Stimulated activated CD4-positive, alpha-beta T cell treated with anti-CD3 and anti-CD28 coated beads, Interleukin-2, amount 100 ng/mL, for 48 hours (primary cell): ENCODE measurements at regions not wholly inside any gene's neighbourhood (a gene's known extent, or its start where the extent isn't known, plus 50 kb on each side); places are given as distances from the start of the nearest gene placed in this dataset.

Experiments used
- DNase-seq, 2 donors: peaks; one replicate each; pipeline ENCODE4 v3.0.0-alpha.2; 2020

DNA sequence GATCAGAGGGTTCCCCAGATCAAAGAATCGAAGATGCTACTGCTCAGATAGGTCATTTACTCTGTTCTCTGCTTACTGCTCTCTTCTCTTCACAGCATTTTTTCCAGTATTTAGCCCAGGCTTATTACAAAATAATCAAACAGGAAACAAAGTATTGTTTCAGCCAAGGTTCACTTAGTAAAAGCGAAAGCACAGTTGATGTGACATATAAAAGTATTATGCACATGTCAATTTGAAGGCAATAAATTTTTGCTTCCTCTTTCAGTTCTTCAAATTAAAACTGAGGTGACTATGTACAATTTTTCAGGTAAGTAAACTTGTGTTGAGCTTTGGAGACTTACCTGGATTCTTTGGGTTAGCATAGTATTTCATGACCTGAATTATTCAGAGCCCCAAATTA is 262.8 kb upstream of the CHST9 start:
- DNase-seq, result no peak

DNA sequence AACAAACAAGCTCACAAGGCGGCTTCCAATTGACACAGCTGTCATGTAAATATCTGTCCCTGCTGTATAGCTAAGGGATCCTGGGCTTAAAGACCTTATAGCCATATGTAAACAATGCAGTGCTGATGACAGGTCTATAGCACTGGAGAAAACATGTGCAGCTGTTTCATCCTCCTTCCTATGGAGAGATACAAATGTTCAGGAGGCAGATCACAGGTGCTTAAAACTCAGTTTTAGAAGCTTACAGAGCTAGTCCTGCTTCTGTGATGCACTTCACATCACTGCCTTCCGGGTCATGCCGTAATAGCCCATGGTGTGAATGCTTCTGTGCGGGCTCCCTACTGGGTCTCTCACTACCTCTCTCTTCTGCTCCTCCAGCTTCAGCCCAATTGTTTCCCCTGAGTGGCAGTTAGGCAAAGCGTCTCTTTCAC is 262.4 kb upstream of the CHST9 start:
- DNase-seq, result no peak

DNA sequence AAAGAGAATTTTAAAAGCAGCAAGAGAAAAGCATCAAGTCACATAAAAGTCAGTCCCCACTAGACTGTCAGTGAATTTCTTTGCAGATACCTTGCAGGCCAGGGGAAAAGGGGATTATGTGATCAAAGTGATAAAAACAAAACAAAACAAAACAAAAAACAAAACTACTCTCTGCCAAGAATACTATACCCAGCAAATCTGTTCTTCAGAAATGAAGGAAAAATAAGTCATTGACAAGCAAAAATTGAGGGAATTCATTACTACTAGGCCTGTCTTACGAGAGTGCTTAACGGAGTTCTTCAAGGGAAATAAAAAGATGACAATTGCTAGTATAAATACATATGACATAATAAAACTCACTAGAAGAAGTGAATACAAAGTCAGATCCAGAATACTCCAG is 245.5 kb upstream of the CHST9 start:
- no peak for DNase-seq

- no peak for DNase-seq
These were observed 243.8 kb upstream of the CHST9 start for GRCh38 chr18:27428716-27429475.

- DNase-seq, result no peak
These were observed 243.0 kb upstream of the CHST9 start for GRCh38 chr18:27428120-27428519.

DNA sequence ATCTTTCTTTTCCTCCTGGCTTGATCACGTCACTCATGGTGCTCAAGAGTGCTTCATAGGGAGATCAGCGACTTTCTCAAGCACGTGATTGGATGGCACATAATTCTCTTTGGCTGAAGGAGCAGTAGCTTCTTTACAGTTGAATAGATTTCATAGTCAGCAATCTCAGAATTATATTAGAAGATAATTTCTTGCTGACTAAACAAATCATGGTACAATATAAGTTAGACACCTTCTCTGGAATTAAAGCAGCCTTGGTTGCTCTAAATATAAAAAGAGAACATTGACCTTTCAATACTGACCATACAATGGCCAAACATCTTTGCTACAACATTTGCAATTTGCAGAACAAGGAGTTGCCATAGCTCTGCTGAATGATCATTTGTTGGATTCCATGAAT is 238.5 kb upstream of the CHST9 start:
- no peak for DNase-seq

DNA sequence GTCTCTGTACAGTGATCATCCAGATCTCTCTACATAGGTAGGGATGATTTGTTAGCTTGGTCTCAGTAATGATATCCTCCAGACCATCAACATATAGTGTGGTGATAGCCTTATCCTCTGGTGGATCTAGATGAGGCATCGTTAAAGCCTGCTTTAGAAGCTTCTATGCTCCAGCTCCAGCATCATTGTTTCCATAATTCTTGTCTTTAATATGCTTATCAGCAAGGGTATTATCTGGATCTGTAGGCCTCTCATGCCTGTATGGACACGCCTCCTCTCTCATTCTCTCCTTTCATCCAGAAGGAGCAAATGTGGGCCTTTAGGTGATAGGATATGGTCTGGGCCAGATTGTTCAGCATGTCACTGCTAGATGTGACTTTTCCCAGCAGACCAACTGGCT is 234.5 kb upstream of the CHST9 start:
- no peak for DNase-seq

DNA sequence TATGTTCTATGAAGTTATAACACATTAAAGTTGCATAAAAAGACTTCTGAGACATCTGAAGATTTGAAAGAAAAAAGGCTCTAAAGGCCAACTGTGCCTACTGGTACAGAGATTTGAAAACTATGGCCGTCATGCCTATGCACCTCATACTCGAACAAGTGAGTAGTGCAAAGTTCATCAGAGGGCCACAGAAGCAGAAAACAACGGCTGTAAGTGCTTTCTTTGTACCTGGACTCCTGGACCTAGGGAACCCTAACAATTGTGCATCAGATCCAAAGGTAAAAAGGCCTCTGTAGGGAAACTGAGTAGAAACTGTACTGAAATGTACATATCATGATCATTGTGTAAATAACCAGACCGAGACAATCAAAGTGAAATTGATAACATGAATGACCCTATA is 230.4 kb upstream of the CHST9 start:
- DNase-seq, result no peak

GRCh38 chr18:27414682-27415081 is 229.6 kb upstream of the CHST9 start:
- no peak for DNase-seq

DNA sequence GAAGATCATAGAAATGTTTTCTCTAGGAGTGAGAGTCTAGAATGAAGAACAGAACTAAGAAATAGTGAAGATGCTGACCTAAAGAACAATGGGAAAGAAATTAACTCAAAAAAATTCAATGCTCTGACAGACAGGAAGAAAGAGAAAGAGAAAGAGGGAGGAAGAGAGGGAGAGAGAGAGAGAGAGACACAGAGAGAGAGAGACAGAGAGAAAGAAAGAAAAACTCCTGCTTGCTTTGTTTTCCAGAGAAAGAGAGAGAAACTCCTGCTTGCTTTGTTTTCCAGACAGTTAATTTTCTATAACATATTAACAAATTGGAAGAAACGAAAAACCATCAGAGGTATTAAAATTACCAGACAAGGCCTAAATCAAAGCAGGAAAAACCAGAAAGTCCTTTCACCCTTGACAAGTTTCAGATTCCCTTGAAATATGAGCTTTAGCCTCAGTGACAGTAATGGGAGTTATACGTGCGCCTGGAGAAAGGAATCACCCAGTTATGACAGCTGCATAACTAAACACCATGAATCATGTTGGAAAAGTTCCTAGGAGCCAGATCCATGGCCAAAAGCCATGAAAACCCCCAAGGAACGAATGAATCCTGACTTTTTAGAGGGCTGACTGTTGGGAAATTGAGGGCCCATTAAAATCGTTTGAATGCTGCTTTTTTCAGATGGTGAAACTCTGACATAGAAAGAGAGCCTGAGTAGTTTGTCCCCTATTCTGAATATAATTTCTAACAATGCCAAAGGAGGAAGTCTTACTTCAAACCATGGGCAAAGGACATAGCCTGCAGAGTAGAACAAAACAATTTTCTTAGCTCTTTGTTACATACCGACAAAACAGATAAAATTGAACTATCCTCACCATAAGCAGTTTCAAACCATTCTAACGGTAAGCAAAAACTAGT is 228.6 kb upstream of the CHST9 start:
- no peak for DNase-seq

DNA sequence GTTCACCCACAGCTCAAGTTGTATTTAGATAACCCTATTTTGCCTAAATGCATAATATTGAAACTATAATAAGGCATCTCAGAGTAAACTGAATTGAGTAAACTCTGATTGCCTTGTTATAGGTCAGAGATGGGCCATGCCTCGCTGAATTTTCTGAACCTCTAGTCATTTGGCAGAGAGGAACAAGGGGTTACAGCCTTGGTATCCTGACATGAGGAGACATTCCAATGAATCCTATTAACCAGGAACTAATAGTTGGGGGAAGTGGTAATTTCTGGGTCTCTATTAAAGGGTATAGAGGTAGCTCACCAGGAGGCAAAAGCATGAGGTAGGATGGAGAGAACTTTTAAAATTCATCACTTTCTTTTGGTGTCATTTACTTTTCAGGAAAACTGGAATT is 227.4 kb upstream of the CHST9 start:
- DNase-seq, result no peak

DNA sequence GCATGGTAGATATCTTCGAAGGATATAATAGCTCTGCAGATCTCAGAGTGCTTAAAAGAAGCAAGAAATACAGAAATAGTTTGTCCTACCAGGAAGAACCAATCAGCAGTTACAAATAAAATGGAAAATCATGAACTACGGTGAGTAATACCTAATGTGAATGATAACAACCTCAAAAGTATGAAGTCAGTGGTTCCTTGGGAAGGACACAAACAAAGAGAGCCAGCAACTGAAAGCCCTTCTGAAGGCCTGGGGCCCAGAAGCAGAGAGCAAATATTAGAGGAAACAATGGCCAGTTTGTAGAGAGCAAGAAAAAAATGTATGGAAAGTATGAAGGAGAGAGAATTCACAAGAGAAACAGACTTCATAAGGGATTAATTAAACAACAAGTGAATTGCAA is 226.8 kb upstream of the CHST9 start:
- no peak for DNase-seq

GRCh38 chr18:27411013-27411412 is 225.9 kb upstream of the CHST9 start:
- no peak for DNase-seq

GRCh38 chr18:27404855-27405254 is 219.7 kb upstream of the CHST9 start:
- DNase-seq, result no peak

DNA sequence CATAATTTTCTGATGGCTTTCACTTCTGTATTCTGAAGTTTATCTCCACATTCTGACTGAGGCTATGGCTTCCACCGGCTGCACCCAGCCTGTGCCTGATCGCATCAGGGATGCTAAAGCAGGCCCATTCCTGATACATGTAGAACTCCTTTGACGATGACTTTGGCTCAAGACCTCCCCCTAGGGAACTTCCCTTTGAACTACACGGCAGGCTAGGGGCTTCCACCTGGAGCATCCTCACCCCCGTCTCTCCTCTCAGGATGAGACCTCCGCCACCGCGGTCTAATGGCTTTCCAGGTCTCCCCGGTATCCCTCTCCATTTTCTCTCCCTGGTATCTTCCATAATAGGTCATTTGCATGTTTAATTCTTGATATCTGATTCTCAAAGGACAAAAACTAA is 214.9 kb upstream of the CHST9 start:
- no peak for DNase-seq

GRCh38 chr18:27395752-27396151 is 210.6 kb upstream of the CHST9 start:
- no peak for DNase-seq

- DNase-seq, result no peak
These were observed 209.6 kb upstream of the CHST9 start for GRCh38 chr18:27394687-27395086.

- DNase-seq, result no peak
These were observed 197.6 kb upstream of the CHST9 start for GRCh38 chr18:27382567-27383216.

DNA sequence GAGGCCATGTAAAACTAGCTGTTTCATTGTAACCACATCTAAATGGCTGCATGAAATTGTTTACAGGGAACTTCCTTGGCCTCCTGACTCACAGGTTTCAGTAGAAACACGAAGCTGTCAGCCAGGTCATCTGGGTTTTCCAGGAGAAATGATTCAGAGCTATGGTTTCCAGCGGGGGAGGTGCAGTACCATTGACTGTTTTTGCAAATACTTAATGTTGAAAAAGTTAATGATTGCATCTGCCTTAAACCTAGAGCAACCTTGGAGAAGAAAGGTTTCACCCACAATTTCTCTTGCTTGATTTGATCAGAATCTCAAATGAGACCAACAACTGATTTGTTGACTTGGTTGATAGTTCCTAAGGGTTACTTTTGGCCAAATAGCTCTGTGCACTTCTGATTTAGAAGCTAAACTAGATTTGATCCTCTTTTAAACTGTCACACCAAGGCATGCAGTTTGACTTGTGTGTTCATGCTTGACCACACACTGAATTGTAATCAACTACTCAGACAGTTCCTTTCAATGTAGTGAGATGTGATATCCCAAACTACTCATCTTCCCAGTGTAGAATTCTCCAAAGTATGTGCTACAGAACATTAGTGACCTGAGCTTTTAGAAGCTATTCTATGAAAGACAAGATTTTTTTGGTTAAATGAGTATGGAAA is 193.5 kb upstream of the CHST9 start:
- no peak for DNase-seq

DNA sequence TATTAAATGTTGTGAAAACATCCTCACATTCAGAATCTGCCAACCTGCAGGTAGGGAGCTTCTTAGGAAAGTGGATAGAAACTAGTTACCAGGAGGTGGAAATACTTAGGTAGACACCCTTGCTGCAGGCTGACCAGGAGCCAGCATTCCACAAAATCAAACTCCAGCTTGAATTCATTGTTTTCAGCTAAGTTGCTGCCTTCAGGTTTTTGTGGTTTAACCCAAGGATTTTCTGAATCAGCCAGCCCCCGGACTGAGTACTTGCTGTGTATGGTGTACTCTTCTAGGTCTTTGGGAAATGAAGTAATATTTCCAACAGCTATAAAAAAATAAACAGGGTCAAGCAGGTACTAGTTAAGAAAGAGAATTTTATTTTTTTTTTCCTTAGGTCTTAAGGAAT is 192.1 kb upstream of the CHST9 start:
- no peak for DNase-seq

DNA sequence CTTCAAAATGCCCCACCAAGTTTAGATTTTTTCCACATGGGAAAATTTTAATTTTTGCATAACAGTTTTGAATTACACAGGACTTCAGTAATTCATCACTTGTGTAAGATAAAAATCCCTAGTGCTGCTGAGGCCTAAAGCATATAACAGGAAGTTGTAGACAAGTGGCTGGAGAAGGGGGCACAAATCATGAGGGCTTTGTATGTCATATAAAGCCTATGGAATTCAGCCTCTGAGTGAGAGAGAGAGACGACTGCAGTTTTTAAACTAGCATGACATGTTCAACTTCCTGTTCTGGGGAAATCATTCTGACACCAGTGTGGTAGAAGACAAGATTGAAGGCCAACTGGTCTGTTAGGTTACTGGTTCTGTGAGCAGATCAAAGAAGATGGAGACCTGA is 187.3 kb upstream of the CHST9 start:
- DNase-seq, result no peak

- no peak for DNase-seq
These were observed 181.6 kb upstream of the CHST9 start for GRCh38 chr18:27366665-27367064.

GRCh38 chr18:27366151-27366550 is 181.0 kb upstream of the CHST9 start:
- no peak for DNase-seq
